GM23338 (cell line): ENCODE measurements at regions not wholly inside any gene's neighbourhood (a gene's known extent, or its start where the extent isn't known, plus 50 kb on each side); places are given as distances from the start of the nearest gene placed in this dataset.

Experiments
- CREB1 ChIP-seq: fragments of 250-450 bp; sonication (Bioruptor Pico); IDR thresholded peaks from 2 replicates; pipeline ENCODE4 v1.5.0; 2020; ENCODE audit warnings: low read depth, mild to moderate bottlenecking, moderate library complexity
- CTCF ChIP-seq, 2 experiments: fragments of 200-600 bp in 1 of 2; sonication (generic) in 1 of 2; conservative IDR thresholded peaks; 2 replicates each; pipeline versions ENCODE4 v1.5.1 to v1.6.1; 2016 to 2017; ENCODE audit warnings: antibody characterized with exemption in 2 of 2, low read depth in 2 of 2, mild to moderate bottlenecking in 2 of 2, moderate library complexity in 1 of 2
- EZH2 ChIP-seq: fragments of 200-600 bp; sonication (generic); IDR thresholded peaks from one replicate; pipeline ENCODE4 v1.8.0; 2017; ENCODE audit warnings: antibody characterized with exemption, mild to moderate bottlenecking, low read depth; ENCODE audit not compliant: unreplicated experiment
- EZH2phosphoT487 ChIP-seq: fragments of 200-600 bp; sonication (generic); IDR thresholded peaks from one replicate; pipeline ENCODE4 v1.8.1; 2018; ENCODE audit warnings: antibody characterized with exemption; ENCODE audit not compliant: unreplicated experiment
- POLR2AphosphoS5 ChIP-seq: IDR thresholded peaks from 2 replicates; pipeline ENCODE4 v1.6.1; 2016; ENCODE audit warnings: antibody characterized with exemption, low read depth
- STAT1 ChIP-seq: IDR thresholded peaks from one replicate; pipeline ENCODE4 v1.6.1; 2016; ENCODE audit warnings: antibody characterized with exemption; ENCODE audit not compliant: unreplicated experiment
- ZNF114 ChIP-seq: fragments of 250-450 bp; sonication (Bioruptor Pico); IDR thresholded peaks from 2 replicates; pipeline ENCODE4 v1.5.0; 2020; ENCODE audit warnings: mild to moderate bottlenecking, moderate library complexity
- TF ChIP-seq, protein P1 (sequence below): IDR thresholded peaks from one replicate; pipeline ENCODE4 v1.6.1; 2018; ENCODE audit warnings: antibody characterized with exemption; ENCODE audit not compliant: unreplicated experiment

DNA sequence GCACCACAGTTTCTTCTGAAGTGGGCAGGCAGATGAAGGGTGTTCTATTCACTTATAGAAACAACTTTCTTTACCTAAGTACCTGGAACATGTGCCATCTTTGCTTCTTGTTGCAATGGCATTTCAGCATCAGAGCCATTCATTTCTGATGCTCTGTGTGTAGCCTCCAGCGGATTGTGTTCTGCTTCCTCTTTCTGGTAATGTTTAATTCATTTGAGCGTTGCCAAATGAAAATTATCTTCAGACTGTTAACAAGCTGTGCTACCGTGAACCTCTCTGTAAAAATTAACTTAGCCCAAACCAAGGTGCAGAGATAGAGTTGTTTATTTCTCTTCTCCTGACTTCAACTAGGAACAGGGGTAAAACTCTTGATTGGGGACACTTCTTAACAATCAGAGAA, 302.0 kb downstream of the EDEM1 start:
- TF ChIP-seq, protein P1, sequence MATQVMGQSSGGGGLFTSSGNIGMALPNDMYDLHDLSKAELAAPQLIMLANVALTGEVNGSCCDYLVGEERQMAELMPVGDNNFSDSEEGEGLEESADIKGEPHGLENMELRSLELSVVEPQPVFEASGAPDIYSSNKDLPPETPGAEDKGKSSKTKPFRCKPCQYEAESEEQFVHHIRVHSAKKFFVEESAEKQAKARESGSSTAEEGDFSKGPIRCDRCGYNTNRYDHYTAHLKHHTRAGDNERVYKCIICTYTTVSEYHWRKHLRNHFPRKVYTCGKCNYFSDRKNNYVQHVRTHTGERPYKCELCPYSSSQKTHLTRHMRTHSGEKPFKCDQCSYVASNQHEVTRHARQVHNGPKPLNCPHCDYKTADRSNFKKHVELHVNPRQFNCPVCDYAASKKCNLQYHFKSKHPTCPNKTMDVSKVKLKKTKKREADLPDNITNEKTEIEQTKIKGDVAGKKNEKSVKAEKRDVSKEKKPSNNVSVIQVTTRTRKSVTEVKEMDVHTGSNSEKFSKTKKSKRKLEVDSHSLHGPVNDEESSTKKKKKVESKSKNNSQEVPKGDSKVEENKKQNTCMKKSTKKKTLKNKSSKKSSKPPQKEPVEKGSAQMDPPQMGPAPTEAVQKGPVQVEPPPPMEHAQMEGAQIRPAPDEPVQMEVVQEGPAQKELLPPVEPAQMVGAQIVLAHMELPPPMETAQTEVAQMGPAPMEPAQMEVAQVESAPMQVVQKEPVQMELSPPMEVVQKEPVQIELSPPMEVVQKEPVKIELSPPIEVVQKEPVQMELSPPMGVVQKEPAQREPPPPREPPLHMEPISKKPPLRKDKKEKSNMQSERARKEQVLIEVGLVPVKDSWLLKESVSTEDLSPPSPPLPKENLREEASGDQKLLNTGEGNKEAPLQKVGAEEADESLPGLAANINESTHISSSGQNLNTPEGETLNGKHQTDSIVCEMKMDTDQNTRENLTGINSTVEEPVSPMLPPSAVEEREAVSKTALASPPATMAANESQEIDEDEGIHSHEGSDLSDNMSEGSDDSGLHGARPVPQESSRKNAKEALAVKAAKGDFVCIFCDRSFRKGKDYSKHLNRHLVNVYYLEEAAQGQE, result no peak
- no peak for TF ChIP-seq CTCF (conservative IDR thresholded peaks at IDR 0.05; ENCODE audit: low read depth in 2 of 2)
- no peak for TF ChIP-seq EZH2
- TF ChIP-seq POLR2AphosphoS5, result no peak
- TF ChIP-seq CREB1 (CRISPR knock-in tag), result no peak
- TF ChIP-seq ZNF114, result no peak
- TF ChIP-seq STAT1, result no peak
- TF ChIP-seq EZH2phosphoT487, result no peak
